Body of pancreas (tissue), 4 donors: ENCODE measurements at regions not wholly inside any gene's neighbourhood (a gene's known extent, or its start where the extent isn't known, plus 50 kb on each side); places are given as distances from the start of the nearest gene placed in this dataset.

ENCODE experiments used
- CTCF ChIP-seq, 7 experiments: fragments of 450-650 bp in 4 of 7; fragments of 200-600 bp in 3 of 7; sonication (generic) in 3 of 7; IDR thresholded peaks; one replicate each; pipeline ENCODE4 v1.5.1; 2016 to 2019; ENCODE audit warnings: antibody characterized with exemption in 7 of 7
- POLR2A ChIP-seq, 3 donors: fragments of 450-650 bp; IDR thresholded peaks; one replicate each; pipeline ENCODE4 v1.6.1; 2016; ENCODE audit warnings: antibody characterized with exemption in 3 of 3, mild to moderate bottlenecking in 2 of 3

- no peak for TF ChIP-seq POLR2A (IDR thresholded peaks at IDR 0.05)
- TF ChIP-seq CTCF (IDR thresholded peaks at IDR 0.05): no peak
These were observed 108.4 kb downstream of the MED10 start for GRCh38 chr5:6269925-6270324.
